GM12892 (cell line): ENCODE measurements at regions not wholly inside any gene's neighbourhood (a gene's known extent, or its start where the extent isn't known, plus 50 kb on each side); places are given as distances from the start of the nearest gene placed in this dataset.

Experiments
- POLR2A ChIP-seq: IDR thresholded peaks from 2 replicates; pipeline ENCODE4 v1.6.1; 2011; ENCODE audit warnings: low read depth, low read length, control low read depth
- POLR2AphosphoS5 ChIP-seq: IDR thresholded peaks from 2 replicates; pipeline ENCODE4 v1.6.1; 2011; ENCODE audit warnings: low read depth, low read length, control low read depth
- TAF1 ChIP-seq: IDR thresholded peaks from 2 replicates; pipeline ENCODE4 v1.6.1; 2011; ENCODE audit warnings: low read depth, mild to moderate bottlenecking, control low read depth, low read length, borderline replicate concordance

DNA sequence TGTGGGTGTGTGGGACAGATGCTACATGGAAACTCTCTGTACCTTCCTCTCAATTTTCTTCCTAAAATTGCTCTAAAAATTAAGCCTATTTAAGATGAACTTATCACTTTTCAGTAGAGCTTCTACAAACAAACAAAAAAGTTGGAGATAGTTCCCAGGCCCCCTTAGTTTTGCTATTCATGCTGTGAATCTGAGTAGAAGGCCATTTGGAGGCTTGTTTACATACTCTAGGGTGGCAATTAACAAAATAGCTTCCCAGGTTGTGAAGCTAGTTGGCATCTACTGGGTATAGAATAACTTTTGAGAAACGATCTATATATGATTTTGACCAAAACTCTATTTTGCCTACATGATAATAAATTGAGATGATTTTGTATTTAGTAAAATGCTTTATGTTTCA lies 541.4 kb upstream of the B3GALT2 start:
- TF ChIP-seq POLR2A (no peak), POLR2AphosphoS5 (no peak), TAF1 (no peak)
